ENCODE measurements at regions not wholly inside any gene's neighbourhood (a gene's known extent, or its start where the extent isn't known, plus 50 kb on each side); places are given as distances from the start of the nearest gene placed in this dataset.

- DNase-seq, result no peak
These were observed 169.2 kb upstream of the SOX5 start for GRCh38 chr12:24118668-24119067.

- DNase-seq, result no peak
These were observed 167.1 kb upstream of the SOX5 start for GRCh38 chr12:24116548-24116947.

- DNase-seq, result no peak
These were observed 164.2 kb upstream of the SOX5 start for GRCh38 chr12:24113701-24114100.

- DNase-seq, result no peak
These were observed 162.1 kb upstream of the SOX5 start for GRCh38 chr12:24111616-24112015.

- no peak for DNase-seq
These were observed 161.6 kb upstream of the SOX5 start for GRCh38 chr12:24111086-24111485.

- peak; percentile 2 for DNase-seq
These were observed 160.0 kb upstream of the SOX5 start for GRCh38 chr12:24109381-24110039.

GRCh38 chr12:24102676-24103075 is 153.2 kb upstream of the SOX5 start:
- DNase-seq, result no peak

GRCh38 chr12:24099576-24099975 is 150.1 kb upstream of the SOX5 start:
- no peak for DNase-seq

GRCh38 chr12:24095245-24095644 is 145.8 kb upstream of the SOX5 start:
- DNase-seq, result no peak

GRCh38 chr12:24089510-24089890 is 140.0 kb upstream of the SOX5 start:
- DNase-seq, result no peak

- DNase-seq, result no peak
These were observed 139.5 kb upstream of the SOX5 start for GRCh38 chr12:24088751-24089509.

- no peak for DNase-seq
These were observed 137.8 kb upstream of the SOX5 start for GRCh38 chr12:24087294-24087693.

GRCh38 chr12:24084800-24085199 is 135.3 kb upstream of the SOX5 start:
- DNase-seq, result no peak

GRCh38 chr12:24083838-24084237 is 134.4 kb upstream of the SOX5 start:
- DNase-seq, result no peak

- no peak for DNase-seq
These were observed 132.1 kb upstream of the SOX5 start for GRCh38 chr12:24081606-24082005.

GRCh38 chr12:24081092-24081529 is 131.6 kb upstream of the SOX5 start:
- no peak for DNase-seq

GRCh38 chr12:24080465-24080864 is 131.0 kb upstream of the SOX5 start:
- DNase-seq, result no peak

GRCh38 chr12:24079083-24079482 is 129.6 kb upstream of the SOX5 start:
- no peak for DNase-seq

GRCh38 chr12:24078318-24078765 is 128.9 kb upstream of the SOX5 start:
- no peak for DNase-seq

- DNase-seq, result no peak
These were observed 127.7 kb upstream of the SOX5 start for GRCh38 chr12:24077161-24077560.

- DNase-seq, result no peak
These were observed 126.2 kb upstream of the SOX5 start for GRCh38 chr12:24075650-24076049.

- DNase-seq, result no peak
These were observed 123.8 kb upstream of the SOX5 start for GRCh38 chr12:24073170-24073810.

- no peak for DNase-seq
These were observed 122.8 kb upstream of the SOX5 start for GRCh38 chr12:24072302-24072701.

GRCh38 chr12:24071842-24072241 is 122.4 kb upstream of the SOX5 start:
- DNase-seq, result no peak
